ENCODE measurements at regions not wholly inside any gene's neighbourhood (a gene's known extent, or its start where the extent isn't known, plus 50 kb on each side); places are given as distances from the start of the nearest gene placed in this dataset.

GRCh38 chr2:106700616-106701015, 185.4 kb downstream of the ST6GAL2 start:
- no peak for ATAC-seq (ENCODE audit: low read depth)
- Histone ChIP-seq H3K9ac (ENCODE audit: low read depth, low read length) (no peak overlapping the region), H3K56ac (ENCODE audit: extremely low read depth, insufficient read depth, low read length) (no peak overlapping the region), H3K18ac (ENCODE audit: low read depth, low read length) (no peak overlapping the region), H3K9me3 (ENCODE audit: control insufficient read depth, insufficient read depth, low read length) (no peaks in the 10 kb centered on the region; the same call in 1 of the 2 replicates), H2AFZ (replicated peaks; ENCODE audit: low read length, poor library complexity) (no peak overlapping the region), H3K4me3 (ENCODE audit: insufficient read depth, low read depth, low read length) (no peak overlapping the region), H3K9me1 (ENCODE audit: insufficient read depth, low read length) (no peaks in the 10 kb centered on the region), H3K27ac (ENCODE audit: insufficient read depth, low read length) (no peak overlapping the region), H4K91ac (ENCODE audit: insufficient read depth, low read depth, low read length) (no peak overlapping the region), H3K4me1 (ENCODE audit: control insufficient read depth, insufficient read depth, low read length) (no peaks in the 10 kb centered on the region), H4K8ac (ENCODE audit: low read depth in 2 of 2, low read length in 2 of 2) (no peak overlapping the region), H3K79me1 (ENCODE audit: low read depth in 1 of 2, low read length in 2 of 2) (no peaks in the 10 kb centered on the region), H3K27me3 (ENCODE audit: control insufficient read depth, insufficient read depth, low read length) (no peaks in the 10 kb centered on the region), H2BK120ac (ENCODE audit: low read depth, low read length) (no peak overlapping the region), H2AK5ac (ENCODE audit: low read depth, low read length) (no peak overlapping the region), H2BK15ac (ENCODE audit: low read depth, low read length) (no peak overlapping the region), H3K4me2 (ENCODE audit: low read depth, low read length) (no peak overlapping the region), H3K36me3 (ENCODE audit: control insufficient read depth, insufficient read depth, low read length) (no peaks in the 10 kb centered on the region), H4K5ac (ENCODE audit: low read depth, low read length) (no peak overlapping the region), H3K4ac (ENCODE audit: low read depth, low read length) (no peak overlapping the region), H3K23ac (ENCODE audit: low read depth, low read length) (no peak overlapping the region), H4K20me1 (ENCODE audit: insufficient read depth, low read length) (no peaks in the 10 kb centered on the region), H2AK9ac (replicated peaks; ENCODE audit: low read depth, low read length, poor library complexity) (no peak overlapping the region), H2BK5ac (ENCODE audit: low read depth, low read length, poor library complexity, severe bottlenecking) (no peak overlapping the region), H2BK20ac (ENCODE audit: low read depth, low read length) (no peak overlapping the region), H3K14ac (replicated peaks; ENCODE audit: low read depth, low read length) (no peak overlapping the region)
- ChIA-PET CTCF (no interaction called here), POLR2A (ENCODE audit: unreplicated experiment) (no interaction called here)
- dilution Hi-C loops (cut with HindIII; ENCODE audit: low sequenced_read_pairs, unreplicated experiment) = no loop called here
- in situ Hi-C loops (cut with MboI; ENCODE audit: low sequenced_read_pairs) = no loop called here
- BruUV-seq (replicated peaks) = no TSS peak
- intact Hi-C loops (cut with micrococcal nuclease) = no loop called here
- TF ChIP-seq RCOR1 (IDR thresholded peaks at IDR 0.05; ENCODE audit: insufficient replicate concordance, low read length) = no peak
- no peak for TF ChIP-seq RAD21 (IDR thresholded peaks at IDR 0.05; ENCODE audit: low read length)
- no peak for TF ChIP-seq CEBPB (IDR thresholded peaks at IDR 0.05; ENCODE audit: low read depth, low read length)
- no peak for TF ChIP-seq SMC3 (IDR thresholded peaks at IDR 0.05; ENCODE audit: low read depth, low read length)
- no peak for TF ChIP-seq ELK1 (IDR thresholded peaks at IDR 0.05; ENCODE audit: borderline replicate concordance, low read depth, low read length)
- no peak for TF ChIP-seq FOS (IDR thresholded peaks at IDR 0.05; ENCODE audit: low read depth, low read length)
- TF ChIP-seq NFE2L2 (IDR thresholded peaks at IDR 0.05; ENCODE audit: low read depth, low read length) = no peak
- no peak for TF ChIP-seq POLR2A (IDR thresholded peaks at IDR 0.05; ENCODE audit: low read depth, low read length)
- no peak for TF ChIP-seq RFX5 (IDR thresholded peaks at IDR 0.05; ENCODE audit: low read depth, low read length)
- TF ChIP-seq MAFK (IDR thresholded peaks at IDR 0.05; ENCODE audit: low read depth, low read length) = no peak
- no peak for TF ChIP-seq BHLHE40 (IDR thresholded peaks at IDR 0.05; ENCODE audit: low read depth, low read length)
- TF ChIP-seq CTCF (conservative IDR thresholded peaks at IDR 0.05; ENCODE audit: low read depth, low read length) = no peak
- TF ChIP-seq MAZ (IDR thresholded peaks at IDR 0.05; ENCODE audit: borderline replicate concordance, low read depth, low read length) = no peak
- no peak for TF ChIP-seq CHD1 (IDR thresholded peaks at IDR 0.05; ENCODE audit: low read depth, low read length)
- no peak for TF ChIP-seq MXI1 (IDR thresholded peaks at IDR 0.05; ENCODE audit: borderline replicate concordance, low read depth, low read length)
- TF ChIP-seq USF2 (IDR thresholded peaks at IDR 0.05; ENCODE audit: low read depth, low read length) = no peak
- no peak for DNase-seq

All from IMR-90 (cell line).